ENCODE measurements at regions not wholly inside any gene's neighbourhood (a gene's known extent, or its start where the extent isn't known, plus 50 kb on each side); places are given as distances from the start of the nearest gene placed in this dataset.

DNA sequence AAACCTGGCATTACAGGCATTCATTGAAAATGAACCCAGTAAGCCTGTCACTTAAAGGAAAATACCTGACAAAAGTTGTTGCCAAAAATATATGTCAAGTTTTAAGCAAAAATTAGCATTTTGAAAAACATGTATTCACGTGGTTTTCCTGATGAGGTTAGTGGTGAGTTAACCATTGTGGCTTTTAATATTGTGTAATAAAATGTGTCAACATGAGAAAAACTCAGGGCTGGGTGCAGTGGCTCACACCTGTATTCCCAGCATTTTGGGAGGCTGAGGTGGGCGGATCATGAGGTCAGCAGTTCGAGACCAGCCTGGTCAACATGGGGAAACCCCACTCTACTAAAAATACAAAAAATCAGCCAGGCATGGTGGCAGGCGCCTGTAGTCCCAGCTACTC is 731.4 kb downstream of the KCNT2 start:
- DNase-seq (ENCODE audit: extremely low read depth, low read depth): no peak
- TF ChIP-seq, protein P1, sequence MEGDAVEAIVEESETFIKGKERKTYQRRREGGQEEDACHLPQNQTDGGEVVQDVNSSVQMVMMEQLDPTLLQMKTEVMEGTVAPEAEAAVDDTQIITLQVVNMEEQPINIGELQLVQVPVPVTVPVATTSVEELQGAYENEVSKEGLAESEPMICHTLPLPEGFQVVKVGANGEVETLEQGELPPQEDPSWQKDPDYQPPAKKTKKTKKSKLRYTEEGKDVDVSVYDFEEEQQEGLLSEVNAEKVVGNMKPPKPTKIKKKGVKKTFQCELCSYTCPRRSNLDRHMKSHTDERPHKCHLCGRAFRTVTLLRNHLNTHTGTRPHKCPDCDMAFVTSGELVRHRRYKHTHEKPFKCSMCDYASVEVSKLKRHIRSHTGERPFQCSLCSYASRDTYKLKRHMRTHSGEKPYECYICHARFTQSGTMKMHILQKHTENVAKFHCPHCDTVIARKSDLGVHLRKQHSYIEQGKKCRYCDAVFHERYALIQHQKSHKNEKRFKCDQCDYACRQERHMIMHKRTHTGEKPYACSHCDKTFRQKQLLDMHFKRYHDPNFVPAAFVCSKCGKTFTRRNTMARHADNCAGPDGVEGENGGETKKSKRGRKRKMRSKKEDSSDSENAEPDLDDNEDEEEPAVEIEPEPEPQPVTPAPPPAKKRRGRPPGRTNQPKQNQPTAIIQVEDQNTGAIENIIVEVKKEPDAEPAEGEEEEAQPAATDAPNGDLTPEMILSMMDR (IDR thresholded peaks at IDR 0.05; ENCODE audit: low read depth, low read length): no peak

DNA sequence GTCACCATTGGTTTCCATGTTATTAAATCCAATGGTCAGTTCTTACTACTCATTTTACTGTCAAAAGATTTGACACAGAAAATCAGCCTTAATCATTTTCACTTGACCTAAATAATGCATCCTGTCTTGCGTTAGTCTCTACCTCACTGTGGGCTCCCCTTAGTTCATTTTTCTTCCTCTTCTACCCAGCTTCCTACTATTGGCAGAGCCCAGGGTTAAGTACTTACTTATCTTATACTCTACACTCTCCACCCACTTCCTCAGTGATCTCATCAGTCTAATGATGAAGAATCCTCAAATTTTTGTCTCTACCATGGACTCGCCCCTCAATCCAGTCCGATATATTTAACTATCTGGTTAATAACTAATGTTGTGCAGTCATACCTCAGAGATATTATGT is 735.9 kb downstream of the KCNT2 start:
- TF ChIP-seq, protein P1 (IDR thresholded peaks at IDR 0.05; ENCODE audit: low read depth, low read length): no peak

DNA sequence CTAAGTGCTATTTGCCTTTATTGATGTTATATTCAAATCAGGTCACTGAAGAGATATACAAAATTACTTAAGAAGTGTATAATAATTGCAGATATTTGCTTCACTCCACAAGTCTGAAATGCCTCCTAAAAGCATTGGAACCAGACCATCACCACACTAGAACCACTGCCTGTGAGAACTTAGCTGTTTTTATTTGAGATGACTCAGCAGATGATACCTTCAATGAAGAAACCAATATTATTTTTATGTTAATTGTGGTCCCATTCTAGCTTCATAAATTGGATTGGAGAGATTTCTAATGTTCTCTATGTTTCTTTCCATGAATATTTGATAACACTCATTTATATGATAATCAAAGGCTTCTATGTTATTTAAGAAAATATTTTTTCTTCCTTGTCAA is 740.6 kb downstream of the KCNT2 start:
- TF ChIP-seq, protein P1 (IDR thresholded peaks at IDR 0.05; ENCODE audit: low read depth, low read length): no peak
- no peak for DNase-seq (ENCODE audit: extremely low read depth, low read depth)

More for the DNA sequence above, 735.9 kb downstream of the KCNT2 start:
- no peak for DNase-seq (ENCODE audit: extremely low read depth, low read depth)

DNA sequence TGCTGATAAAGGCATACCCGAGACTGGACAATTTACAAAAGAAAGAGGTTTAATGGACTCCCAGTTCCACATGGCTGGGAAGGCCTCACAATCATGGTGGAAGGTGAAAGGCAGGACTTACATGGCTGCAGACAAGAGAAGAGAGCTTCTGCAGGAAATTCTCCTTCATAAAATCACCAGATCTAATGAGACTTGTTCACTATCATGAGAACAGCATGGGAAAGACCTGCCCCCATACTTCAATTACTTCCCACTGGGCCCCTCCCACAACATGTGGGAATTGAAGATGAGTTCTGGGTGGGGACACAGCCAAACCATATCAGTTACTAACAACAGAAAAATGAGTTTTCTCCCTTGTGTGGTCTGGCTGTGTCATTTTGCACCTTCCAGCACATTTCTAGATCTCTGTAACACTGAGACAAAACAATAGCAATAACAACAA is 741.4 kb downstream of the KCNT2 start:
- DNase-seq (ENCODE audit: extremely low read depth, low read depth): no peak

DNA sequence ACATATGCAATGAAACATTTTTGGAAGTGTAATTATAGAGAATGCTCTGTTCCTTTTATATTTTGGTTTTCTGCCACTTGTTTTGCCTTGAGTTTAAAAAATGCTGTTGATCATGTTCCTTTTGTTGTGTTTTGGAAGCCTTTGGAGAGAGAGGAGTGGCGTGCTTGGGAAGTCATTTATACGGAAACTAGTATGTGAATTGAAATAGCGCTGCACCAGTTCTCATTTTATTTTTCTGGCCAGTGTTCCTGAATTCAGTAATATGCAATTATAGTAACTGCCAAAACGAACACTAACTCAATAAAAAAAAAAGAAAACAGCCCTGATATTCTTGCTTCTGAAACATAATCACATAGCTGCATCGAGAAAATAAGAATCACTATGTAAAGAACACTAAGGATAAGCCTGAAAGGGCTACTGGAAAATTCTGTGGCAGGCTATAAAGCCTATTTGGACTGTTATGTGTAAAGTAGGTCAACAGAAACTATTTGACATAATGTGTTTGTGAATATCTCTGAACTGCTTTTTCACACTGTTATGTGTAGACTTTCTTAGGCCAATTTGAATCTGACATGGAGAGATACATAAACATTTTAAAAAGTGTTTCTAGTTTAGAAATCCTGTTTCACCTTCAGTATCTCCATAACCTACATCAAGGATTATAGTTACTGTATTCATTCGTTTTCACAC is 742.0 kb downstream of the KCNT2 start:
- TF ChIP-seq, protein P1 (IDR thresholded peaks at IDR 0.05; ENCODE audit: low read depth, low read length): no peak
- no peak for DNase-seq (ENCODE audit: extremely low read depth, low read depth)

More for the DNA sequence above, 741.4 kb downstream of the KCNT2 start:
- TF ChIP-seq, protein P1 (IDR thresholded peaks at IDR 0.05; ENCODE audit: low read depth, low read length): no peak

DNA sequence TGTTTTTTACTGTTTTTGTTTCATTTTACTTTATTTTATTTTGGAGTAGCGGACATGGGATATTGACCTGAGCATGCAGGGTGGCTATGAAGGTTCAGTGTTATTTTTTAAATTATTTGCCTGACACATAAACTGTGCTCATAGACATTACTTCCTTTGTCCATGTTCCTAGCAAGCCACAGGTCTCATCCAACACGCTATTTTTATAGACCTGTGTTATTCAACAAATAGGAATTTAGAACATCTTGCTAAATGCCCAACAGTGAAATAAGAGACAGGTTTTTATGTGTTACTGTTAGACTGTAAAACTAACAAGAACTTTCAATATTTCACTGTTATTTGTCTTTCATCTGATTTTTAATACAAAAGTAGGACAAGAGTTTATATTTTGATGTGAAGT is 756.4 kb downstream of the KCNT2 start:
- DNase-seq (ENCODE audit: extremely low read depth, low read depth): no peak
- TF ChIP-seq, protein P1 (IDR thresholded peaks at IDR 0.05; ENCODE audit: low read depth, low read length): no peak

DNA sequence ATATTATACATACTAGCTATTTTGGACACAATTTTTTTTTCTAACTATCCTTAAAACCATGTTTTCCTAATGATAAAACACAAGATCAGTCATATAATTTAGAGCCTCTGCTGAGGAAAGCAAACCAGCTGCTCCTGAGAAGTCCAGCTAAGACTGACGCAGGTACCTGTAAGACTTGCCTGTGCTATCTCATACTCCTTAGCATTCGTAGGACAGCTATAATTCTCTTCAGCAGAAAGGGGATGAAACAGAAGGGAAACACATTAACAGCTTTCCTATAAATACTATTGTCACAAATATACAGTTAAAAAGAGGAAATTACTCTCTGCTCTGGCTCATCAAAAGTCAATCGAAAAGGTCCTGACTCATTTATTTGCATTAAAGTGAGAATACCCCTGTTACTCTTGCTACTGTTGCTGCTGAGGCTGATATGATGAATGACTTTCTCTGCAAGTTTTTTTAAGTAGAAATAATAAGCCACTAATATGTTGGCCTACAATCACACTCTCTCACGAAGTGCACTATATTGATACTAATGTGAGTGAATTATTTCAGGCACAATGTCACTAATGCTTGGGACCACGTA is 757.1 kb downstream of the KCNT2 start:
- TF ChIP-seq, protein P1 (IDR thresholded peaks at IDR 0.05; ENCODE audit: low read depth, low read length): no peak
- DNase-seq (ENCODE audit: extremely low read depth, low read depth): no peak
